ENCODE measurements at regions not wholly inside any gene's neighbourhood (a gene's known extent, or its start where the extent isn't known, plus 50 kb on each side); places are given as distances from the start of the nearest gene placed in this dataset.
"Not testable (repeated sequence)": the region's sequence is repeated elsewhere in the genome, so short reads cannot be mapped to it uniquely, and the experiment has no call there.

DNA sequence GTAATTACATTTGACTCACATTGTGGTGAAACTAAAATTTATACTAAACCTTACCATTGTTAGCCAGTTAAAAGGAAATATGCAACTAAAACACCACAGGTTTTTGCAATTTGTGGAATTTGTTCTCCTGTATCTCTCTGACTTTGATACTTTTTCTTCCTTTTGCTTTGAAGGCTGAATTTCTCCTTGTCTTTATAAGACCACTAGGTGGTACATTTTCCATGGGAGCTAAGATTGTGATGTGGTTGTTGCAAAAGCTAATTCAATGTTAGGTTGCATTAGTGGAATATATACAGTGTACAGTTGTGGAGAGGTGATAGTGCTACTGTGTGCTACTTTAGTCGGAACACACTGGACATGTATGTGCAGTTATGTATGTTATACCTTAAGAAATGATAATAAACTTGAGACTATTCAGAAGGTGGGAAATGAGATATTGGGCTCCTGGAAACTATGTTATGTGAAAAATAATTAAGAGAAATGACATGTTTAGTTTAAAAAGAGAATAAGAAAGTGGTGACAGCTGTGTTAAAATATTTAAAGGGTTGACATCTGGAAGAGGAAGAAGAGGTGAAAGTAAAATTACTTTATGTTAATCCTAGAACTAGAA, 70.3 kb downstream of the ARL9 start:
- peak; percentile 29 to 30 for DNase-seq (ENCODE audit: low read depth in 2 of 2)

- DNase-seq (ENCODE audit: low read depth in 2 of 2) = not testable (repeated sequence)
Measured at GRCh38 chr4:56592417-56592816, 86.8 kb downstream of the ARL9 start.

Measured in fibroblast of skin of left quadriceps (primary cell).